IMR-90 (cell line): ENCODE measurements at regions not wholly inside any gene's neighbourhood (a gene's known extent, or its start where the extent isn't known, plus 50 kb on each side); places are given as distances from the start of the nearest gene placed in this dataset.

ENCODE experiments used
- ATAC-seq: fragments of 200-7000 bp; cut with Tn5 transposase; 2 replicates; pipeline ENCODE4 v1.9.1; 2020; ENCODE audit warnings: low read depth, mild to moderate bottlenecking, moderate library complexity
- BruUV-seq: library from RNA; stranded (reverse); fragments of 400-500 nt; replicated peaks from 2 replicates; lab custom pipeline; 2021; lab: Mats Ljungman, UMichigan
- CTCF ChIA-PET: fragments of 300-600 bp; formaldehyde crosslinking; extraction: SDS; loops from one replicate; lab custom pipeline; 2021; ENCODE audit warnings: antibody characterized with exemption; lab: Yijun Ruan, JAX
- POLR2A ChIA-PET: fragments of 300-600 bp; sonication (Branson Sonifier 250); formaldehyde crosslinking; loops from one replicate; lab custom pipeline; 2022; ENCODE audit warnings: antibody characterized with exemption; ENCODE audit not compliant: unreplicated experiment; lab: Charles Lee
- DNase-seq: peaks from one replicate; pipeline ENCODE4 v3.0.0; 2013
- H2AFZ ChIP-seq: replicated peaks from 2 replicates; pipeline ENCODE3; 2013; ENCODE audit warnings: low read length, mild to moderate bottlenecking; ENCODE audit not compliant: poor library complexity
- H2AK5ac ChIP-seq: 2 replicates; pipeline ENCODE4 v1.6.1; 2013; ENCODE audit warnings: low read depth, low read length, inconsistent platforms
- H2AK9ac ChIP-seq: replicated peaks from 2 replicates; pipeline ENCODE3; 2013; ENCODE audit warnings: mild to moderate bottlenecking, low read depth, low read length, moderate library complexity; ENCODE audit not compliant: poor library complexity
- H2BK120ac ChIP-seq: 2 replicates; pipeline ENCODE4 v1.6.1; 2013; ENCODE audit warnings: low read depth, low read length, inconsistent platforms
- H2BK15ac ChIP-seq: 3 replicates; pipeline ENCODE4 v1.6.1; 2013; ENCODE audit warnings: low read depth, low read length, inconsistent platforms
- H2BK20ac ChIP-seq: 2 replicates; pipeline ENCODE4 v1.6.1; 2013; ENCODE audit warnings: low read depth, mild to moderate bottlenecking, inconsistent platforms, low read length, moderate library complexity
- H2BK5ac ChIP-seq: 2 replicates; pipeline ENCODE4 v1.6.1; 2013; ENCODE audit warnings: mild to moderate bottlenecking, low read depth, low read length, inconsistent platforms; ENCODE audit not compliant: poor library complexity, severe bottlenecking
- H3K14ac ChIP-seq: replicated peaks from 2 replicates; pipeline ENCODE4 v1.6.1; 2013; ENCODE audit warnings: low read depth, low read length, inconsistent platforms
- H3K18ac ChIP-seq: 2 replicates; pipeline ENCODE4 v1.6.1; 2013; ENCODE audit warnings: low read depth, low read length, control low read depth
- H3K23ac ChIP-seq: 2 replicates; pipeline ENCODE4 v1.6.1; 2013; ENCODE audit warnings: low read depth, low read length, inconsistent platforms
- H3K27ac ChIP-seq: 2 replicates; pipeline ENCODE4 v1.5.1; 2013; ENCODE audit warnings: mild to moderate bottlenecking, control low read depth, low read length; ENCODE audit not compliant: insufficient read depth
- H3K27me3 ChIP-seq: 2 replicates; pipeline ENCODE4 v1.6.1; 2013; ENCODE audit warnings: low read length; ENCODE audit not compliant: control insufficient read depth, insufficient read depth
- H3K36me3 ChIP-seq: 2 replicates; pipeline ENCODE4 v1.6.1; 2013; ENCODE audit warnings: low read length, mixed read lengths; ENCODE audit not compliant: control insufficient read depth, insufficient read depth
- H3K4ac ChIP-seq: 2 replicates; pipeline ENCODE4 v1.6.1; 2013; ENCODE audit warnings: low read depth, low read length, inconsistent platforms
- H3K4me1 ChIP-seq: 2 replicates; pipeline ENCODE4 v1.6.1; 2013; ENCODE audit warnings: low read length, mixed read lengths; ENCODE audit not compliant: control insufficient read depth, insufficient read depth
- H3K4me2 ChIP-seq: 2 replicates; pipeline ENCODE4 v1.6.1; 2013; ENCODE audit warnings: low read depth, mild to moderate bottlenecking, control low read depth, low read length, moderate library complexity
- H3K4me3 ChIP-seq: 2 replicates; pipeline ENCODE4 v1.5.1; 2013; ENCODE audit warnings: low read depth, mild to moderate bottlenecking, control low read depth, low read length, moderate library complexity; ENCODE audit not compliant: insufficient read depth
- H3K56ac ChIP-seq: 2 replicates; pipeline ENCODE4 v1.6.1; 2013; ENCODE audit warnings: low read length, inconsistent platforms; ENCODE audit not compliant: insufficient read depth; ENCODE audit errors: extremely low read depth
- H3K79me1 ChIP-seq, 2 experiments: 2 replicates each; pipeline ENCODE4 v1.6.1; 2013; ENCODE audit warnings: low read length in 2 of 2, inconsistent platforms in 1 of 2, low read depth in 1 of 2
- H3K9ac ChIP-seq: 2 replicates; pipeline ENCODE4 v1.6.1; 2013; ENCODE audit warnings: low read depth, low read length, control low read depth
- H3K9me1 ChIP-seq: 2 replicates; pipeline ENCODE4 v1.6.1; 2013; ENCODE audit warnings: low read length, inconsistent platforms; ENCODE audit not compliant: insufficient read depth
- H3K9me3 ChIP-seq: 2 replicates; pipeline ENCODE4 v1.6.1; 2013; ENCODE audit warnings: low read length; ENCODE audit not compliant: control insufficient read depth, insufficient read depth
- H4K20me1 ChIP-seq: 2 replicates; pipeline ENCODE4 v1.6.1; 2013; ENCODE audit warnings: low read length, inconsistent platforms; ENCODE audit not compliant: insufficient read depth
- H4K5ac ChIP-seq: 2 replicates; pipeline ENCODE4 v1.6.1; 2013; ENCODE audit warnings: mild to moderate bottlenecking, low read depth, low read length, control low read depth
- H4K8ac ChIP-seq, 2 experiments: 2 replicates each; pipeline ENCODE4 v1.6.1; 2013; ENCODE audit warnings: low read depth in 2 of 2, low read length in 2 of 2, control low read depth in 1 of 2, inconsistent platforms in 1 of 2
- H4K91ac ChIP-seq: 2 replicates; pipeline ENCODE4 v1.6.1; 2013; ENCODE audit warnings: low read depth, low read length, inconsistent platforms; ENCODE audit not compliant: insufficient read depth
- BHLHE40 ChIP-seq: fragments of 150-350 bp; IDR thresholded peaks from 2 replicates; pipeline ENCODE4 v1.6.1; 2016; ENCODE audit warnings: mild to moderate bottlenecking, low read depth, low read length
- MAZ ChIP-seq: IDR thresholded peaks from 2 replicates; pipeline ENCODE4 v1.6.1; 2012; ENCODE audit warnings: low read depth, mild to moderate bottlenecking, low read length, improper control_type of control experiment, moderate library complexity, borderline replicate concordance
- POLR2A ChIP-seq: IDR thresholded peaks from 2 replicates; pipeline ENCODE4 v1.6.1; 2012; ENCODE audit warnings: mild to moderate bottlenecking, low read depth, low read length
- RAD21 ChIP-seq: IDR thresholded peaks from 2 replicates; pipeline ENCODE4 v1.6.1; 2012; ENCODE audit warnings: low read length, improper control_type of control experiment
- RFX5 ChIP-seq: IDR thresholded peaks from 2 replicates; pipeline ENCODE4 v1.8.0; 2012; ENCODE audit warnings: low read depth, mild to moderate bottlenecking, low read length, moderate library complexity
- WGBS, 2 experiments: methylation state at CpG; one replicate each; pipeline versions ENCODE4 v1.1.5 to v1.1.7; 2013; ENCODE audit warnings: missing lambda C conversion rate in 2 of 2; ENCODE audit not compliant: insufficient read length in 1 of 2; ENCODE audit errors: extremely low coverage in 2 of 2; 5-methylcytosine and 5-hydroxymethylcytosine counted together
- dilution Hi-C: fragments of 300-500 bp; cut with HindIII; formaldehyde crosslinking; loops from one replicate; pipeline ENCODE4 v1.14.3; 2018; ENCODE audit warnings: low sequenced_read_pairs; ENCODE audit not compliant: unreplicated experiment
- in situ Hi-C: fragments of 300-500 bp; cut with MboI; formaldehyde crosslinking; loops from 3 replicates; pipeline ENCODE4 v1.14.3; 2019; ENCODE audit warnings: low sequenced_read_pairs, inconsistent platforms, mixed read lengths
- intact Hi-C: fragments of 100-400 bp; cut with micrococcal nuclease; formaldehyde crosslinking; loops from 2 replicates; pipeline ENCODE4 v1.10.0; 2022
- TF ChIP-seq, protein P1 (sequence below): fragments of 150-350 bp; IDR thresholded peaks from 2 replicates; pipeline ENCODE4 v1.6.1; 2017; ENCODE audit warnings: mild to moderate bottlenecking, antibody characterized with exemption, low read length, low read depth
- TF ChIP-seq, protein P2 (sequence below): conservative IDR thresholded peaks from 2 replicates; pipeline ENCODE4 v1.5.1; 2012; ENCODE audit warnings: mild to moderate bottlenecking, low read depth, low read length, improper control_type of control experiment

DNA sequence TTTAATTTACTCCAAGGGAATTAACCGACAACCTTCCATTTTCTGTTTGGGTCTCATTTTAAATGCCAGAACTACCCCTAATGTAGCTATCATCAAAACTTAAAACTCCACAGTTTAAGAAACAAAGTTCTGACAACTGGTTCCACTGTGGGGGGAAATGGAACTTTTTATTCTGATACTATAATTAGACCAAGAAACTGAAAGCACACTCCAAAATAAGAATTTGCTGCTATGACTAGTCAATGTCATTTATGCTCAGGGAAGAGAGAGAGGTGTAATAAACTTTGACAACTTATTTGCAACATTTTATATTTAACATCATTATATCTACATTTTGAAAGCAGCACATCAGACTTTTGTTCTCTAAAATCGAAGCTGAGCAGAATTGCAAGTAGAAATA is 169.2 kb downstream of the ANXA2 start:
- H3K9ac ChIP-seq = no peak overlapping the region
- no peak for DNase-seq
- BruUV-seq = no TSS peak
- H4K91ac ChIP-seq = no peak overlapping the region
- H2BK5ac ChIP-seq = no peak overlapping the region
- H3K4ac ChIP-seq = no peak overlapping the region
- no peak overlapping the region for H2BK15ac ChIP-seq
- no peak overlapping the region for H3K18ac ChIP-seq
- H3K36me3 ChIP-seq = no peaks in the 10 kb centered on the region
- no peak overlapping the region for H4K8ac ChIP-seq
- TF ChIP-seq, protein P1, sequence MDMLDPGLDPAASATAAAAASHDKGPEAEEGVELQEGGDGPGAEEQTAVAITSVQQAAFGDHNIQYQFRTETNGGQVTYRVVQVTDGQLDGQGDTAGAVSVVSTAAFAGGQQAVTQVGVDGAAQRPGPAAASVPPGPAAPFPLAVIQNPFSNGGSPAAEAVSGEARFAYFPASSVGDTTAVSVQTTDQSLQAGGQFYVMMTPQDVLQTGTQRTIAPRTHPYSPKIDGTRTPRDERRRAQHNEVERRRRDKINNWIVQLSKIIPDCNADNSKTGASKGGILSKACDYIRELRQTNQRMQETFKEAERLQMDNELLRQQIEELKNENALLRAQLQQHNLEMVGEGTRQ = no peak
- TF ChIP-seq RFX5 (no peak), POLR2A (no peak), MAZ (no peak), BHLHE40 (no peak), RAD21 (no peak)
- TF ChIP-seq, protein P2, sequence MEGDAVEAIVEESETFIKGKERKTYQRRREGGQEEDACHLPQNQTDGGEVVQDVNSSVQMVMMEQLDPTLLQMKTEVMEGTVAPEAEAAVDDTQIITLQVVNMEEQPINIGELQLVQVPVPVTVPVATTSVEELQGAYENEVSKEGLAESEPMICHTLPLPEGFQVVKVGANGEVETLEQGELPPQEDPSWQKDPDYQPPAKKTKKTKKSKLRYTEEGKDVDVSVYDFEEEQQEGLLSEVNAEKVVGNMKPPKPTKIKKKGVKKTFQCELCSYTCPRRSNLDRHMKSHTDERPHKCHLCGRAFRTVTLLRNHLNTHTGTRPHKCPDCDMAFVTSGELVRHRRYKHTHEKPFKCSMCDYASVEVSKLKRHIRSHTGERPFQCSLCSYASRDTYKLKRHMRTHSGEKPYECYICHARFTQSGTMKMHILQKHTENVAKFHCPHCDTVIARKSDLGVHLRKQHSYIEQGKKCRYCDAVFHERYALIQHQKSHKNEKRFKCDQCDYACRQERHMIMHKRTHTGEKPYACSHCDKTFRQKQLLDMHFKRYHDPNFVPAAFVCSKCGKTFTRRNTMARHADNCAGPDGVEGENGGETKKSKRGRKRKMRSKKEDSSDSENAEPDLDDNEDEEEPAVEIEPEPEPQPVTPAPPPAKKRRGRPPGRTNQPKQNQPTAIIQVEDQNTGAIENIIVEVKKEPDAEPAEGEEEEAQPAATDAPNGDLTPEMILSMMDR = no peak
- no peak overlapping the region for H3K14ac ChIP-seq
- in situ Hi-C loops = no loop called here
- no peak overlapping the region for H3K56ac ChIP-seq
- CTCF ChIA-PET = no interaction called here
- H2AK9ac ChIP-seq = no peak overlapping the region
- intact Hi-C loops = no loop called here
- no peaks in the 10 kb centered on the region for H3K79me1 ChIP-seq
- no peak overlapping the region for H3K27ac ChIP-seq
- no peak overlapping the region for H2AFZ ChIP-seq
- dilution Hi-C loops = no loop called here
- no CpG with 5 or more reads among the region's 2 CpGs for WGBS, 2 experiments
- no peaks in the 10 kb centered on the region for H4K20me1 ChIP-seq
- no peaks in the 10 kb centered on the region for H3K9me1 ChIP-seq
- ATAC-seq = no peak
- no peak overlapping the region for H4K5ac ChIP-seq
- no peak overlapping the region for H2BK20ac ChIP-seq
- POLR2A ChIA-PET = interaction anchor here (0.7 kb wide), 1 partner anchor 141 kb away, joined by 3 read pairs; no protein-coding TSS in a partner anchor
- peaks cover 8% of the 10 kb centered on the region for H3K27me3 ChIP-seq
- H3K9me3 ChIP-seq = no peaks in the 10 kb centered on the region
- H3K4me3 ChIP-seq = no peak overlapping the region
- no peaks in the 10 kb centered on the region for H3K4me1 ChIP-seq
- H3K4me2 ChIP-seq = no peak overlapping the region
- H2AK5ac ChIP-seq = no peak overlapping the region
- no peak overlapping the region for H2BK120ac ChIP-seq
- H3K23ac ChIP-seq = no peak overlapping the region
